HEK293 (cell line): ENCODE measurements at regions not wholly inside any gene's neighbourhood (a gene's known extent, or its start where the extent isn't known, plus 50 kb on each side); places are given as distances from the start of the nearest gene placed in this dataset.

Experiments used
- CTCF ChIA-PET: fragments of 350-600 bp; formaldehyde crosslinking; extraction: SDS; loops from one replicate; lab custom pipeline; 2021; ENCODE audit warnings: antibody characterized with exemption; lab: Yijun Ruan, JAX
- POLR2A ChIA-PET: fragments of 300-600 bp; formaldehyde crosslinking; extraction: SDS; loops from one replicate; lab custom pipeline; 2020; ENCODE audit warnings: antibody characterized with exemption, inconsistent platforms; lab: Yijun Ruan, JAX
- H3K27ac ChIP-seq: fragments of 200-500 bp; sonication (Bioruptor generic); 2 replicates; pipeline ENCODE4 v1.5.1; 2014; ENCODE audit warnings: low read depth, low read length, control low read depth, inconsistent platforms; ENCODE audit errors: extremely low read depth
- H3K36me3 ChIP-seq, 2 experiments: fragments of 200-500 bp in 1 of 2; sonication (Bioruptor generic) in 1 of 2; 1 replicate in 1 of 2; 2 replicates in 1 of 2; pipeline ENCODE4 v1.5.1; 2014 to 2017; ENCODE audit warnings: inconsistent platforms in 2 of 2, low read length in 2 of 2; ENCODE audit not compliant: control insufficient read depth in 2 of 2, insufficient read depth in 1 of 2
- H3K4me1 ChIP-seq: fragments of 200-500 bp; sonication (Bioruptor generic); 2 replicates; pipeline ENCODE4 v1.5.1; 2014; ENCODE audit warnings: mild to moderate bottlenecking, low read length, inconsistent platforms; ENCODE audit not compliant: control insufficient read depth, insufficient read depth
- H3K4me3 ChIP-seq: 2 replicates; pipeline ENCODE4 v1.5.1; 2011; ENCODE audit warnings: low read depth, mild to moderate bottlenecking, control low read depth, low read length, moderate library complexity
- H3K9me3 ChIP-seq: fragments of 200-500 bp; sonication (Bioruptor generic); 2 replicates; pipeline ENCODE4 v1.5.1; 2014; ENCODE audit warnings: low read depth, low read length, inconsistent platforms; ENCODE audit not compliant: control insufficient read depth, insufficient read depth
- GLI2 ChIP-seq: fragments of 450-650 bp; formaldehyde crosslinking; IDR thresholded peaks from 2 replicates; pipeline ENCODE4; 2017; ENCODE audit warnings: missing biosample characterization, missing genetic modification characterization, low read depth, borderline replicate concordance
- MZF1 ChIP-seq: fragments of 450-650 bp; formaldehyde crosslinking; IDR thresholded peaks from 2 replicates; pipeline ENCODE4 v1.5.1; 2017; ENCODE audit warnings: missing biosample characterization, missing genetic modification characterization, borderline replicate concordance
- PRDM1 ChIP-seq: fragments of 450-650 bp; formaldehyde crosslinking; IDR thresholded peaks from 2 replicates; pipeline ENCODE4; 2016; ENCODE audit warnings: missing biosample characterization, missing genetic modification characterization
- PRDM10 ChIP-seq: fragments of 450-650 bp; formaldehyde crosslinking; IDR thresholded peaks from 2 replicates; pipeline ENCODE4 v1.5.1; 2016; ENCODE audit warnings: missing biosample characterization, missing genetic modification characterization
- PRDM2 ChIP-seq: fragments of 450-650 bp; formaldehyde crosslinking; IDR thresholded peaks from 2 replicates; pipeline ENCODE4 v1.5.1; 2016; ENCODE audit warnings: missing biosample characterization, missing genetic modification characterization, borderline replicate concordance
- SCRT2 ChIP-seq: fragments of 450-650 bp; formaldehyde crosslinking; IDR thresholded peaks from 2 replicates; pipeline ENCODE4 v1.5.1; 2016; ENCODE audit warnings: missing biosample characterization, missing genetic modification characterization
- WT1 ChIP-seq: fragments of 450-650 bp; formaldehyde crosslinking; IDR thresholded peaks from 2 replicates; pipeline ENCODE4 v1.5.1; 2016; ENCODE audit warnings: missing biosample characterization, missing genetic modification characterization
- YY1 ChIP-seq: fragments of 450-650 bp; formaldehyde crosslinking; IDR thresholded peaks from 2 replicates; pipeline ENCODE4 v1.5.1; 2018; ENCODE audit warnings: missing biosample characterization, missing genetic modification characterization
- ZNF10 ChIP-seq: fragments of 450-650 bp; formaldehyde crosslinking; IDR thresholded peaks from 2 replicates; pipeline ENCODE4 v1.5.1; 2017; ENCODE audit warnings: missing biosample characterization, missing genetic modification characterization
- ZNF138 ChIP-seq: fragments of 450-650 bp; formaldehyde crosslinking; IDR thresholded peaks from 2 replicates; pipeline ENCODE4 v1.5.1; 2016; ENCODE audit warnings: missing biosample characterization, missing genetic modification characterization, borderline replicate concordance
- ZNF146 ChIP-seq: fragments of 450-650 bp; formaldehyde crosslinking; IDR thresholded peaks from 2 replicates; pipeline ENCODE4 v1.5.1; 2016; ENCODE audit warnings: missing biosample characterization, missing genetic modification characterization
- ZNF18 ChIP-seq: fragments of 450-650 bp; formaldehyde crosslinking; IDR thresholded peaks from 2 replicates; pipeline ENCODE4 v1.5.1; 2016; ENCODE audit warnings: missing biosample characterization, missing genetic modification characterization
- ZNF19 ChIP-seq: fragments of 450-650 bp; formaldehyde crosslinking; IDR thresholded peaks from 2 replicates; pipeline ENCODE4; 2016; ENCODE audit warnings: missing biosample characterization, missing genetic modification characterization, low read depth
- ZNF221 ChIP-seq: fragments of 450-650 bp; formaldehyde crosslinking; IDR thresholded peaks from 2 replicates; pipeline ENCODE4 v1.5.1; 2017; ENCODE audit warnings: missing biosample characterization, missing genetic modification characterization, borderline replicate concordance
- ZNF292 ChIP-seq: fragments of 450-650 bp; formaldehyde crosslinking; IDR thresholded peaks from 2 replicates; pipeline ENCODE4 v1.5.1; 2016; ENCODE audit warnings: low read depth, missing biosample characterization, missing genetic modification characterization, borderline replicate concordance
- ZNF302 ChIP-seq: fragments of 450-650 bp; formaldehyde crosslinking; IDR thresholded peaks from 2 replicates; pipeline ENCODE4 v1.5.1; 2016; ENCODE audit warnings: missing biosample characterization, missing genetic modification characterization, low read depth
- ZNF335 ChIP-seq: fragments of 450-650 bp; formaldehyde crosslinking; conservative IDR thresholded peaks from 2 replicates; pipeline ENCODE4 v1.5.1; 2016; ENCODE audit warnings: missing biosample characterization, missing genetic modification characterization
- ZNF341 ChIP-seq: fragments of 450-650 bp; formaldehyde crosslinking; IDR thresholded peaks from 2 replicates; pipeline ENCODE4; 2016; ENCODE audit warnings: low read depth, missing biosample characterization, missing genetic modification characterization
- ZNF555 ChIP-seq: fragments of 450-650 bp; formaldehyde crosslinking; conservative IDR thresholded peaks from 2 replicates; pipeline ENCODE4 v1.5.1; 2017; ENCODE audit warnings: missing biosample characterization, mild to moderate bottlenecking, missing genetic modification characterization, inconsistent platforms
- ZNF792 ChIP-seq: fragments of 450-650 bp; formaldehyde crosslinking; IDR thresholded peaks from 2 replicates; pipeline ENCODE4 v1.5.1; 2016; ENCODE audit warnings: missing biosample characterization, missing genetic modification characterization
- ZNF830 ChIP-seq: fragments of 450-650 bp; IDR thresholded peaks from 2 replicates; pipeline ENCODE4 v1.5.0; 2018; ENCODE audit warnings: missing biosample characterization, missing genetic modification characterization, low read depth, mild to moderate bottlenecking, moderate library complexity
- ZNF843 ChIP-seq: fragments of 450-650 bp; formaldehyde crosslinking; IDR thresholded peaks from 2 replicates; pipeline ENCODE4 v1.5.1; 2016; ENCODE audit warnings: missing biosample characterization, missing genetic modification characterization

DNA sequence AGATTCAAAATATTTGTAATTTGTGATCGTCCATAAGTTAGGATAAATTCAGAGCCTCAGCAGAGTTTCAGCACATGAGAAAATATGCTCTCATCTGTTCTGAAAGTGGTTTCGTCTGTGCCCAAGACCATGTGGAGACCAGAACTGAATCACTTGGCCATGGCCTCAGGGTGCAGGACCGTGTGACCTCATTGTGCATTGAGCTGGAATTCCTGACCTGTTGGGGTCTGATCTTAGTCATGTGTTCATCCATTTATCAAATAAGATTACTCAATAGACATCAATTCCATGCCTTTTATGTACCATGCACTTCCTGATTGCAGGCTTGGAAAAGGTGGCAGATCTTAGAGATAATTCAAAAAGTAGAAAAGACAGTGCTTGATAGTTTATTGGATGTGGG lies 680.5 kb downstream of the QKI start:
- no peak overlapping the region for H3K27ac ChIP-seq
- no peak for TF ChIP-seq ZNF792 (tag by site-specific recombination)
- TF ChIP-seq ZNF19 (tag by site-specific recombination): no peak
- TF ChIP-seq SCRT2 (tag by site-specific recombination): 0 out of 2 replicates have a peak, but pooled peaks have one; percentile 13
- TF ChIP-seq ZNF18 (tag by site-specific recombination): no peak
- no peak for TF ChIP-seq ZNF555 (tag by site-specific recombination)
- no peak for TF ChIP-seq MZF1 (tag by site-specific recombination)
- TF ChIP-seq ZNF292 (tag by site-specific recombination): no peak
- no peak for TF ChIP-seq YY1 (tag by site-specific recombination)
- no peak for TF ChIP-seq ZNF146
- no peak overlapping the region for H3K4me3 ChIP-seq
- POLR2A ChIA-PET: no interaction called here
- CTCF ChIA-PET: no interaction called here
- H3K36me3 ChIP-seq: no peaks in the 10 kb centered on the region
- no peaks in the 10 kb centered on the region for H3K4me1 ChIP-seq
- H3K9me3 ChIP-seq: no peaks in the 10 kb centered on the region

DNA sequence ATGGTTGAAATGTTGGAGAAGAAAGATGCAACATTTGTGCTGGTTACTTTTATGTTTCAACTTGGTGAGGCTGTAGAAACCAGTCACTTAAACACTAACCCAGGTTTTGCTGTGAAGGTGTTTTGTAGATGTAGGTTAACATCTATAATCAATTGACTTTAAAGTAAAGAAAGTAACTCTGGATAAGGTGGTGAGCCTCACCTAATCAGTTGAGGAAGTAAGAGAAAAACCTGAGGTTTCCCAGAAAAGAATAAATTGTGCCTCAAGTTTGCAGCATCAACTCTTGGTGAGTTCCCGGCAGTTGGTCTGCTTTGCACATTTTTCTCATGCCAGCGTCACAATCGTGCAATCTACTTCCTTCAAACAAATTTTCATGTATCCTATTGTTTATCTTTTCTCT lies 673.4 kb downstream of the QKI start:
- Histone ChIP-seq H3K27ac (no peak overlapping the region), H3K36me3 (no peaks in the 10 kb centered on the region)
- TF ChIP-seq WT1 (no peak), ZNF10 (tag by site-specific recombination) (peak; percentile 97)
- TF ChIP-seq, all 188 proteins: peak for 1
- ChIA-PET POLR2A (no interaction called here), CTCF (no interaction called here)
- no peak overlapping the region for H3K4me3 ChIP-seq
- H3K4me1 ChIP-seq: no peaks in the 10 kb centered on the region
- no peaks in the 10 kb centered on the region for H3K9me3 ChIP-seq

GRCh38 chr6:164087211-164087610 lies 672.7 kb downstream of the QKI start:
- POLR2A ChIA-PET: no interaction called here
- H3K4me3 ChIP-seq: no peak overlapping the region
- H3K9me3 ChIP-seq: no peaks in the 10 kb centered on the region
- no peaks in the 10 kb centered on the region for H3K4me1 ChIP-seq
- CTCF ChIA-PET: no interaction called here
- no peaks in the 10 kb centered on the region for H3K36me3 ChIP-seq
- H3K27ac ChIP-seq: no peak overlapping the region
- no peak for TF ChIP-seq PRDM2 (tag by site-specific recombination)
- TF ChIP-seq ZNF341 (tag by site-specific recombination): no peak
- TF ChIP-seq ZNF843 (tag by site-specific recombination): no peak
- no peak for TF ChIP-seq ZNF302 (tag by site-specific recombination)
- no peak for TF ChIP-seq ZNF138
- no peak for TF ChIP-seq PRDM1 (tag by site-specific recombination)
- no peak for TF ChIP-seq ZNF830 (tag by site-specific recombination)
- TF ChIP-seq GLI2: no peak
- TF ChIP-seq ZNF221 (tag by site-specific recombination): no peak
- no peak for TF ChIP-seq PRDM10 (tag by site-specific recombination)
- no peak for TF ChIP-seq ZNF335 (tag by site-specific recombination)
